Testis (tissue), 2 donors: ENCODE measurements at regions not wholly inside any gene's neighbourhood (a gene's known extent, or its start where the extent isn't known, plus 50 kb on each side); places are given as distances from the start of the nearest gene placed in this dataset.

Experiments used
- CTCF ChIP-seq, 3 experiments: fragments of 450-650 bp in 2 of 3; fragments of 200-600 bp in 1 of 3; sonication (generic) in 1 of 3; IDR thresholded peaks; one replicate each; pipeline ENCODE4 v1.5.1; 2016 to 2019; ENCODE audit warnings: antibody characterized with exemption in 3 of 3, mild to moderate bottlenecking in 2 of 3, moderate library complexity in 1 of 3
- POLR2A ChIP-seq: fragments of 450-650 bp; IDR thresholded peaks from one replicate; pipeline ENCODE4 v1.6.1; 2017; ENCODE audit warnings: antibody characterized with exemption, mild to moderate bottlenecking, moderate library complexity

- no peak for TF ChIP-seq POLR2A
- no peak for TF ChIP-seq CTCF (IDR thresholded peaks at IDR 0.05)
These were observed 72.9 kb upstream of the TNIP3 start for GRCh38 chr4:121237069-121237399.
